H9 (cell line): ENCODE measurements at regions not wholly inside any gene's neighbourhood (a gene's known extent, or its start where the extent isn't known, plus 50 kb on each side); places are given as distances from the start of the nearest gene placed in this dataset.

Source experiments
- DNase-seq: peaks from one replicate; pipeline ENCODE4 v3.0.0-alpha.2; 2017
- H2AFZ ChIP-seq: one replicate; pipeline ENCODE4 v1.6.1; 2013; ENCODE audit warnings: mild to moderate bottlenecking, low read length, control low read depth, moderate library complexity
- H2AK5ac ChIP-seq: 2 replicates; pipeline ENCODE4 v1.6.1; 2013; ENCODE audit warnings: low read length, control low read depth, mixed read lengths; ENCODE audit not compliant: insufficient read length
- H2BK120ac ChIP-seq: one replicate; pipeline ENCODE4 v1.6.1; 2013; ENCODE audit warnings: low read depth, mild to moderate bottlenecking, low read length, control low read depth, inconsistent platforms; ENCODE audit not compliant: poor library complexity, severe bottlenecking
- H2BK12ac ChIP-seq: 2 replicates; pipeline ENCODE4 v1.6.1; 2013; ENCODE audit warnings: low read length, control low read depth, mixed read lengths, low read depth; ENCODE audit not compliant: insufficient read length
- H2BK15ac ChIP-seq: 2 replicates; pipeline ENCODE4 v1.6.1; 2013; ENCODE audit warnings: low read depth, low read length, control low read depth
- H2BK20ac ChIP-seq: one replicate; pipeline ENCODE4 v1.6.1; 2013; ENCODE audit warnings: low read depth, mild to moderate bottlenecking, low read length, control low read depth, inconsistent platforms; ENCODE audit not compliant: poor library complexity, severe bottlenecking
- H2BK5ac ChIP-seq: 2 replicates; pipeline ENCODE4 v1.6.1; 2013; ENCODE audit warnings: low read length, control low read depth, mixed read lengths; ENCODE audit not compliant: insufficient read length
- H3K14ac ChIP-seq: 2 replicates; pipeline ENCODE4 v1.6.1; 2013; ENCODE audit warnings: low read length, control low read depth; ENCODE audit not compliant: insufficient read depth
- H3K18ac ChIP-seq: 2 replicates; pipeline ENCODE4 v1.6.1; 2013; ENCODE audit warnings: low read depth, mild to moderate bottlenecking, mixed read lengths, low read length, control low read depth; ENCODE audit not compliant: insufficient read length
- H3K23ac ChIP-seq: 2 replicates; pipeline ENCODE4 v1.6.1; 2013; ENCODE audit warnings: low read length, control low read depth, mixed read lengths, low read depth; ENCODE audit not compliant: insufficient read length
- H3K23me2 ChIP-seq: 2 replicates; pipeline ENCODE4 v1.6.1; 2013; ENCODE audit warnings: low read depth, mild to moderate bottlenecking, mixed read lengths, low read length, control low read depth; ENCODE audit not compliant: insufficient read length, poor library complexity, severe bottlenecking
- H3K27ac ChIP-seq: 2 replicates; pipeline ENCODE4 v1.5.1; 2013; ENCODE audit warnings: low read length, control low read depth, mixed read lengths, low read depth; ENCODE audit not compliant: insufficient read length
- H3K27me3 ChIP-seq: 2 replicates; pipeline ENCODE4 v1.6.1; 2013; ENCODE audit warnings: low read length, control low read depth, inconsistent platforms; ENCODE audit not compliant: insufficient read depth
- H3K4ac ChIP-seq: 2 replicates; pipeline ENCODE4 v1.6.1; 2013; ENCODE audit warnings: low read depth, mild to moderate bottlenecking, control low read depth, inconsistent platforms, low read length, moderate library complexity
- H3K4me1 ChIP-seq: 2 replicates; pipeline ENCODE4 v1.6.1; 2013; ENCODE audit warnings: low read length, control low read depth, inconsistent platforms; ENCODE audit not compliant: insufficient read depth
- H3K4me2 ChIP-seq: 2 replicates; pipeline ENCODE4 v1.6.1; 2013; ENCODE audit warnings: low read length, control low read depth, mixed read lengths; ENCODE audit not compliant: insufficient read length, insufficient read depth
- H3K56ac ChIP-seq: 2 replicates; pipeline ENCODE4 v1.6.1; 2013; ENCODE audit warnings: low read depth, mild to moderate bottlenecking, mixed read lengths, low read length, control low read depth; ENCODE audit not compliant: insufficient read length
- H3K79me1 ChIP-seq: 2 replicates; pipeline ENCODE4 v1.6.1; 2013; ENCODE audit warnings: low read depth, mild to moderate bottlenecking, moderate library complexity, low read length, control low read depth, inconsistent platforms; ENCODE audit not compliant: insufficient read depth, poor library complexity, severe bottlenecking
- H3K79me2 ChIP-seq: 2 replicates; pipeline ENCODE4 v1.6.1; 2013; ENCODE audit warnings: low read length, control low read depth, inconsistent platforms; ENCODE audit not compliant: insufficient read depth
- H3K9ac ChIP-seq: 2 replicates; pipeline ENCODE4 v1.6.1; 2013; ENCODE audit warnings: low read length, control low read depth, mixed read lengths; ENCODE audit not compliant: insufficient read length; ENCODE audit errors: extremely low read depth
- H3K9me3 ChIP-seq: one replicate; pipeline ENCODE4 v1.6.1; 2013; ENCODE audit warnings: low read depth, low read length, inconsistent platforms; ENCODE audit not compliant: control insufficient read depth
- H3T11ph ChIP-seq: one replicate; pipeline ENCODE4 v1.6.1; 2013; ENCODE audit warnings: mild to moderate bottlenecking, low read length, control low read depth, inconsistent platforms
- H4K20me1 ChIP-seq: one replicate; pipeline ENCODE4 v1.6.1; 2013; ENCODE audit not compliant: control insufficient read depth, insufficient read length, insufficient read depth
- H4K5ac ChIP-seq: 2 replicates; pipeline ENCODE4 v1.6.1; 2013; ENCODE audit warnings: low read depth, mild to moderate bottlenecking, mixed read lengths, low read length, control low read depth; ENCODE audit not compliant: insufficient read length
- H4K8ac ChIP-seq: replicated peaks from 2 replicates; pipeline ENCODE4 v1.6.1; 2013; ENCODE audit warnings: low read length, control low read depth, mixed read lengths, low read depth; ENCODE audit not compliant: insufficient read length
- H4K91ac ChIP-seq: 2 replicates; pipeline ENCODE4 v1.6.1; 2013; ENCODE audit warnings: low read depth, mild to moderate bottlenecking, moderate library complexity, mixed read lengths, low read length, control low read depth; ENCODE audit not compliant: insufficient read length
- H3K27ac Mint-ChIP-seq, 3 experiments: 2 replicates in 2 of 3; 3 replicates in 1 of 3; pipeline ENCODE4 v1.8.0; 2020 to 2021; ENCODE audit warnings: mixed read lengths in 3 of 3, mild to moderate bottlenecking in 1 of 3, moderate library complexity in 1 of 3
- H3K27me3 Mint-ChIP-seq: 2 replicates; pipeline ENCODE4 v1.8.0; 2021; ENCODE audit warnings: low read depth, mild to moderate bottlenecking, moderate library complexity, mixed read lengths
- H3K36me3 Mint-ChIP-seq, 3 experiments: 2 replicates in 2 of 3; 3 replicates in 1 of 3; pipeline ENCODE4 v1.8.0; 2020 to 2021; ENCODE audit warnings: low read depth in 3 of 3, mixed read lengths in 3 of 3; ENCODE audit not compliant: insufficient read depth in 1 of 3
- H3K4me1 Mint-ChIP-seq, 2 experiments: 2 replicates each; pipeline ENCODE4 v1.8.0; 2020; ENCODE audit warnings: mixed read lengths in 2 of 2
- H3K4me3 Mint-ChIP-seq, 2 experiments: 2 replicates in 1 of 2; 3 replicates in 1 of 2; pipeline ENCODE4 v1.8.0; 2020 to 2021; ENCODE audit warnings: mild to moderate bottlenecking in 2 of 2, mixed read lengths in 2 of 2, moderate library complexity in 1 of 2
- H3K9me3 Mint-ChIP-seq, 2 experiments: 2 replicates in 1 of 2; 3 replicates in 1 of 2; pipeline ENCODE4 v1.8.0; 2020; ENCODE audit warnings: mild to moderate bottlenecking in 2 of 2, mixed read lengths in 2 of 2, moderate library complexity in 1 of 2
- WGBS: extraction: QIAGEN DNeasy Blood & Tissue Kit; methylation state at CpG from one replicate; pipeline ENCODE4 v1.1.7; 2013; ENCODE audit warnings: missing lambda C conversion rate, low lambda C conversion rate, mixed read lengths; ENCODE audit not compliant: insufficient read length; ENCODE audit errors: extremely low coverage; 5-methylcytosine and 5-hydroxymethylcytosine counted together
- TF ChIP-seq, protein P1 (sequence below): fragments of 200-600 bp; sonication (generic); conservative IDR thresholded peaks from 3 replicates; pipeline ENCODE4 v1.8.0; 2021; ENCODE audit warnings: antibody characterized with exemption, mild to moderate bottlenecking

- Histone ChIP-seq H3K27ac (no peak overlapping the region), H3K23ac (no peak overlapping the region), H4K5ac (no peak overlapping the region), H2BK5ac (no peak overlapping the region), H3K23me2 (no peaks in the 10 kb centered on the region), H3K4me2 (no peak overlapping the region), H3K4ac (no peak overlapping the region), H3K9me3 (no peaks in the 10 kb centered on the region), H3K27me3 (no peaks in the 10 kb centered on the region), H4K20me1 (no peaks in the 10 kb centered on the region), H2BK12ac (no peak overlapping the region), H3K14ac (no peak overlapping the region), H3K79me1 (no peaks in the 10 kb centered on the region), H4K91ac (no peak overlapping the region), H2BK120ac (no peak overlapping the region), H3K9ac (no peak overlapping the region), H3T11ph (no peak overlapping the region), H3K56ac (no peak overlapping the region), H3K79me2 (no peaks in the 10 kb centered on the region), H2AFZ (no peak overlapping the region), H3K4me1 (no peaks in the 10 kb centered on the region), H4K8ac (no peak overlapping the region), H2AK5ac (no peak overlapping the region), H3K18ac (no peak overlapping the region), H2BK20ac (no peak overlapping the region), H2BK15ac (no peak overlapping the region)
- WGBS = no CpG with 5 or more reads among the region's 2 CpGs
- H3K27me3 Mint-ChIP-seq = no peaks in the 10 kb centered on the region
- no peak for DNase-seq
- peaks cover 0 to 6% (median 0%) of the 10 kb centered on the region in 3 experiments; a peak in 2 of 7 replicates for H3K36me3 Mint-ChIP-seq
- H3K27ac Mint-ChIP-seq = no peak overlapping the region
- no peak overlapping the region for H3K4me3 Mint-ChIP-seq
- H3K4me1 Mint-ChIP-seq = peaks cover 4 to 5% of the 10 kb centered on the region in 2 experiments
- TF ChIP-seq, protein P1, sequence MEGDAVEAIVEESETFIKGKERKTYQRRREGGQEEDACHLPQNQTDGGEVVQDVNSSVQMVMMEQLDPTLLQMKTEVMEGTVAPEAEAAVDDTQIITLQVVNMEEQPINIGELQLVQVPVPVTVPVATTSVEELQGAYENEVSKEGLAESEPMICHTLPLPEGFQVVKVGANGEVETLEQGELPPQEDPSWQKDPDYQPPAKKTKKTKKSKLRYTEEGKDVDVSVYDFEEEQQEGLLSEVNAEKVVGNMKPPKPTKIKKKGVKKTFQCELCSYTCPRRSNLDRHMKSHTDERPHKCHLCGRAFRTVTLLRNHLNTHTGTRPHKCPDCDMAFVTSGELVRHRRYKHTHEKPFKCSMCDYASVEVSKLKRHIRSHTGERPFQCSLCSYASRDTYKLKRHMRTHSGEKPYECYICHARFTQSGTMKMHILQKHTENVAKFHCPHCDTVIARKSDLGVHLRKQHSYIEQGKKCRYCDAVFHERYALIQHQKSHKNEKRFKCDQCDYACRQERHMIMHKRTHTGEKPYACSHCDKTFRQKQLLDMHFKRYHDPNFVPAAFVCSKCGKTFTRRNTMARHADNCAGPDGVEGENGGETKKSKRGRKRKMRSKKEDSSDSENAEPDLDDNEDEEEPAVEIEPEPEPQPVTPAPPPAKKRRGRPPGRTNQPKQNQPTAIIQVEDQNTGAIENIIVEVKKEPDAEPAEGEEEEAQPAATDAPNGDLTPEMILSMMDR = no peak
- H3K9me3 Mint-ChIP-seq = peaks cover 3 to 10% of the 10 kb centered on the region in 2 experiments; a peak in 4 of 5 replicates
Measured at GRCh38 chr2:160615706-160616105, 122.1 kb upstream of the RBMS1 start.
